WTC11 (cell line): ENCODE measurements at regions not wholly inside any gene's neighbourhood (a gene's known extent, or its start where the extent isn't known, plus 50 kb on each side); places are given as distances from the start of the nearest gene placed in this dataset.

ENCODE experiments used
- ATAC-seq: fragments of 200-7000 bp; cut with Tn5 transposase; 2 replicates; pipeline ENCODE4 v1.10.0; 2021; ENCODE audit warnings: mild to moderate bottlenecking, moderate library complexity
- CTCF ChIA-PET: fragments of 300-600 bp; sonication (Branson Sonifier 250); formaldehyde crosslinking; loops from one replicate; lab custom pipeline; 2021; ENCODE audit warnings: antibody characterized with exemption; lab: Charles Lee
- POLR2A ChIA-PET: fragments of 350-600 bp; sonication (Branson Sonifier 250); formaldehyde crosslinking; loops from one replicate; lab custom pipeline; 2021; ENCODE audit warnings: antibody characterized with exemption; lab: Charles Lee
- DNase-seq: peaks from one replicate; pipeline ENCODE4 v3.0.0; 2021; ENCODE audit warnings: low spot score
- H3K27ac Mint-ChIP-seq: 2 replicates; pipeline ENCODE4 v1.8.0; 2021; ENCODE audit warnings: mixed read lengths
- H3K27me3 Mint-ChIP-seq: 2 replicates; pipeline ENCODE4 v1.8.0; 2021; ENCODE audit warnings: low read depth, mild to moderate bottlenecking, moderate library complexity, mixed read lengths
- H3K36me3 Mint-ChIP-seq: 2 replicates; pipeline ENCODE4 v1.8.0; 2021; ENCODE audit warnings: mixed read lengths
- H3K4me1 Mint-ChIP-seq: 2 replicates; pipeline ENCODE4 v1.8.0; 2022; ENCODE audit warnings: mixed read lengths
- H3K4me3 Mint-ChIP-seq: 2 replicates; pipeline ENCODE4 v1.8.0; 2021; ENCODE audit warnings: mild to moderate bottlenecking, moderate library complexity, mixed read lengths
- H3K9me3 Mint-ChIP-seq: 2 replicates; pipeline ENCODE4 v1.8.0; 2021; ENCODE audit warnings: mixed read lengths
- EMX1 ChIP-seq: fragments of 250-450 bp; sonication (Bioruptor Pico); IDR thresholded peaks from 2 replicates; pipeline ENCODE4 v1.8.0; 2021; ENCODE audit warnings: mild to moderate bottlenecking
- ESRRA ChIP-seq: sonication (generic); formaldehyde crosslinking; IDR thresholded peaks from 2 replicates; pipeline ENCODE4 v1.8.1; 2022; ENCODE audit warnings: mild to moderate bottlenecking, missing genetic modification reagents, borderline replicate concordance
- FOXJ3 ChIP-seq: sonication (generic); formaldehyde crosslinking; IDR thresholded peaks from 2 replicates; pipeline ENCODE4 v1.9.0; 2021; ENCODE audit warnings: missing genetic modification reagents, mild to moderate bottlenecking, borderline replicate concordance
- GTF2I ChIP-seq: fragments of 250-450 bp; sonication (Bioruptor Pico); conservative IDR thresholded peaks from 2 replicates; pipeline ENCODE4 v1.4.0; 2021; ENCODE audit warnings: mild to moderate bottlenecking
- NR1H2 ChIP-seq: sonication (generic); formaldehyde crosslinking; IDR thresholded peaks from 2 replicates; pipeline ENCODE4 v1.9.0; 2021; ENCODE audit warnings: mild to moderate bottlenecking, moderate library complexity, missing genetic modification reagents
- OVOL2 ChIP-seq: fragments of 250-450 bp; sonication (Bioruptor Pico); IDR thresholded peaks from 2 replicates; pipeline ENCODE4 v1.9.0; 2021; ENCODE audit warnings: mild to moderate bottlenecking, borderline replicate concordance
- PRRX2 ChIP-seq: fragments of 250-450 bp; sonication (Bioruptor Pico); IDR thresholded peaks from 2 replicates; pipeline ENCODE4 v1.8.0; 2021; ENCODE audit warnings: mild to moderate bottlenecking
- SMAD4 ChIP-seq: sonication (generic); formaldehyde crosslinking; IDR thresholded peaks from 2 replicates; pipeline ENCODE4 v1.8.0; 2022; ENCODE audit warnings: mild to moderate bottlenecking, missing genetic modification reagents
- SOX15 ChIP-seq: fragments of 250-450 bp; sonication (Bioruptor Pico); IDR thresholded peaks from 2 replicates; pipeline ENCODE4 v1.9.0; 2021; ENCODE audit warnings: mild to moderate bottlenecking
- SP1 ChIP-seq: sonication (generic); formaldehyde crosslinking; conservative IDR thresholded peaks from 2 replicates; pipeline ENCODE4 v1.8.1; 2022; ENCODE audit warnings: missing genetic modification reagents
- TCF7 ChIP-seq: sonication (generic); formaldehyde crosslinking; IDR thresholded peaks from 2 replicates; pipeline ENCODE4 v1.8.0; 2022; ENCODE audit warnings: mild to moderate bottlenecking, low read depth, missing genetic modification reagents, moderate library complexity
- TP53 ChIP-seq: sonication (generic); formaldehyde crosslinking; IDR thresholded peaks from 2 replicates; pipeline ENCODE4 v1.8.1; 2023; ENCODE audit warnings: mild to moderate bottlenecking, missing genetic modification reagents
- ZNF121 ChIP-seq: sonication (generic); formaldehyde crosslinking; IDR thresholded peaks from 2 replicates; pipeline ENCODE4 v1.8.0; 2023; ENCODE audit warnings: missing genetic modification reagents
- ZNF263 ChIP-seq: sonication (generic); formaldehyde crosslinking; IDR thresholded peaks from 2 replicates; pipeline ENCODE4 v1.8.1; 2022; ENCODE audit warnings: low read depth, mild to moderate bottlenecking, moderate library complexity, missing genetic modification reagents
- ZNF671 ChIP-seq: fragments of 250-450 bp; sonication (Bioruptor Pico); IDR thresholded peaks from 2 replicates; pipeline ENCODE4 v1.8.0; 2021; ENCODE audit warnings: mild to moderate bottlenecking
- TF ChIP-seq, protein P1 (sequence below): fragments of 250-450 bp; sonication (Bioruptor Pico); conservative IDR thresholded peaks from 2 replicates; pipeline ENCODE4 v1.9.0; 2021; ENCODE audit warnings: mild to moderate bottlenecking
- TF ChIP-seq, protein P2 (sequence below): sonication (generic); formaldehyde crosslinking; IDR thresholded peaks from 2 replicates; pipeline ENCODE4 v1.8.1; 2023; ENCODE audit warnings: mild to moderate bottlenecking, missing genetic modification reagents, moderate library complexity
- TF ChIP-seq, protein P3 (sequence below): sonication (generic); formaldehyde crosslinking; IDR thresholded peaks from 2 replicates; pipeline ENCODE4 v1.8.0; 2023; ENCODE audit warnings: missing genetic modification reagents
- TF ChIP-seq, protein P4 (sequence below): sonication (generic); formaldehyde crosslinking; IDR thresholded peaks from 2 replicates; pipeline ENCODE4 v1.8.1; 2023; ENCODE audit warnings: mild to moderate bottlenecking, moderate library complexity, missing genetic modification reagents
- TF ChIP-seq, protein P5 (sequence below): fragments of 250-450 bp; sonication (Bioruptor Pico); IDR thresholded peaks from 2 replicates; pipeline ENCODE4 v1.8.0; 2021; ENCODE audit warnings: mild to moderate bottlenecking
- TF ChIP-seq, protein P6 (sequence below): sonication (generic); formaldehyde crosslinking; IDR thresholded peaks from 2 replicates; pipeline ENCODE4 v1.8.1; 2023; ENCODE audit warnings: mild to moderate bottlenecking, missing genetic modification reagents, moderate library complexity
- TF ChIP-seq, protein P7 (sequence below): sonication (generic); formaldehyde crosslinking; conservative IDR thresholded peaks from 2 replicates; pipeline ENCODE4 v1.8.1; 2023; ENCODE audit warnings: mild to moderate bottlenecking, low read depth, missing genetic modification reagents, moderate library complexity

DNA sequence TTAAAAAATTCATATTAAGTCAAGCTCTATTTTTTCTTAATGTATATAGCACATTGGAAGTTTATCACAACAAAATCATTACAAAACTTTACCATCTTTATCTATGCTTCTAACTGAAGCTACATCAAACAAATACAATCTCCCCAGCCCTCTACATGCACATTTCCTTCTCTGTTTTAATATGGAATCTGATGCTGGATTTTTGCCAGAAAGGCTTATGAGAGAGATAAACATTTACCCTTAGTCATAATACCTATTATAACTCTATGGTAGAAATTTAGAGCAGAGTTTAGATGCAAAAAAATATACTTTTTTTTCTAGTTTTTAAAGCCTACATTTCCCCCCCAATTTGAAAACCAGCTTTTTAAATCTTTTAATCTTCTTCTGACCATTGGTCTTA lies 1198.6 kb downstream of the GATA3 start (continued):
- TF ChIP-seq, protein P1, sequence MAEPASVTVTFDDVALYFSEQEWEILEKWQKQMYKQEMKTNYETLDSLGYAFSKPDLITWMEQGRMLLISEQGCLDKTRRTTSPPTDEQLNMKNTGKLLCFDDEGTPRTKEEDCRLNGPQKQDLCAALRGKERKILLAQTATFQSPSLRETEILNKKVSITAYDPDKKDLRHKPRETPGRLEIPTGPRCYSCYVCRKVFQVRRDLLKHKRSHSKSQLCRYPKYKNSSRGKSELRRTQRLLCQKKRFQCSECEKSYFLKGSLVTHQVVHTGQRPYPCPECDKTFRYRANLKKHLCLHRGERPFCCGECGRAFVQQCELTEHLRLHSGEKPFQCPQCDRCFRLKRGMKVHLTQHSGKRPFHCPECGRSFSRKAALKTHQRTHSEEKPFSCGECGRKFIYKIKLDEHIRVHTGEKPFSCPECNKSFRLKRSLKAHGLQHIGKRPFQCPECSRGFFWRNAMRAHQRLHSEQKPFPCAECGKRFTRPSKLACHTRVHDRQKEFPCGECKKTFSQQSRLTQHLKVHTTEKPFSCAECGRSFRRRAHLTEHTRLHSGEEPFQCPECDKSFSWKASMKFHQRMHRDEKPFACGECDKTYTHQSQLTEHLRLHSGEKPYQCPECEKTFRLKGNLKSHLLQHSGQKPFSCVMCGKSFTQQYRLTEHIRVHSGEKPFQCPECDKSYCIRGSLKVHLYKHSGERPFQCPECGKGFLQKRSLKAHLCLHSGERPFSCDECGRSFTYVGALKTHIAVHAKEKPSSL, result no peak
- TF ChIP-seq, protein P2, sequence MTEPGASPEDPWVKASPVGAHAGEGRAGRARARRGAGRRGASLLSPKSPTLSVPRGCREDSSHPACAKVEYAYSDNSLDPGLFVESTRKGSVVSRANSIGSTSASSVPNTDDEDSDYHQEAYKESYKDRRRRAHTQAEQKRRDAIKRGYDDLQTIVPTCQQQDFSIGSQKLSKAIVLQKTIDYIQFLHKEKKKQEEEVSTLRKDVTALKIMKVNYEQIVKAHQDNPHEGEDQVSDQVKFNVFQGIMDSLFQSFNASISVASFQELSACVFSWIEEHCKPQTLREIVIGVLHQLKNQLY (CRISPR knock-in tag), result no peak
- no peak for TF ChIP-seq TCF7
- TF ChIP-seq, protein P3, sequence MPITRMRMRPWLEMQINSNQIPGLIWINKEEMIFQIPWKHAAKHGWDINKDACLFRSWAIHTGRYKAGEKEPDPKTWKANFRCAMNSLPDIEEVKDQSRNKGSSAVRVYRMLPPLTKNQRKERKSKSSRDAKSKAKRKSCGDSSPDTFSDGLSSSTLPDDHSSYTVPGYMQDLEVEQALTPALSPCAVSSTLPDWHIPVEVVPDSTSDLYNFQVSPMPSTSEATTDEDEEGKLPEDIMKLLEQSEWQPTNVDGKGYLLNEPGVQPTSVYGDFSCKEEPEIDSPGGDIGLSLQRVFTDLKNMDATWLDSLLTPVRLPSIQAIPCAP (CRISPR knock-in tag), result no peak

DNA sequence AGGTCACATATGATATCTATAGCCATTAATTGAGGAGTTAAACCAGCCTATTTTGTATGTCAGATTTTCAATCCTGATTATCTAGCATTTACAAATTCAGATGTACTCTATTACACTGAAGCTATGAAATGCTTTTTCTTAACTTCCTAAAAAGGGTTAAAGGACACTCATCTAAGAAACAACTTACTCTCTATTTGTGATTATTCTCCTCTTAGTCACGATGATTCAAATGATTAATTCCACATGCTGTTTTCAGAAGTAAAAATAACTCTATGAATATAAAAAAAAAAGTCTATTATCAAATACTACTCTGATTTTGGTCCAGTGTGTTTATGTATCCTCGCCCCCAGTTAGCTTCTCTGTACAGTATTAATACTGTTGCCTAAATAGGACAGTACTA lies 1199.9 kb downstream of the GATA3 start:
- Mint-ChIP-seq H3K9me3 (no peaks in the 10 kb centered on the region; the same call in 1 of the 2 replicates), H3K36me3 (no peaks in the 10 kb centered on the region), H3K27ac (no peak overlapping the region), H3K4me3 (no peak overlapping the region), H3K27me3 (no peaks in the 10 kb centered on the region), H3K4me1 (no peaks in the 10 kb centered on the region)
- ChIA-PET CTCF (interaction anchor here (0.8 kb wide), 1 partner anchor 17 kb away, joined by 3 read pairs; no protein-coding TSS in a partner anchor), POLR2A (no interaction called here)
- no peak for TF ChIP-seq SMAD4
- no peak for TF ChIP-seq TP53 (CRISPR knock-in tag)
- TF ChIP-seq, protein P4, sequence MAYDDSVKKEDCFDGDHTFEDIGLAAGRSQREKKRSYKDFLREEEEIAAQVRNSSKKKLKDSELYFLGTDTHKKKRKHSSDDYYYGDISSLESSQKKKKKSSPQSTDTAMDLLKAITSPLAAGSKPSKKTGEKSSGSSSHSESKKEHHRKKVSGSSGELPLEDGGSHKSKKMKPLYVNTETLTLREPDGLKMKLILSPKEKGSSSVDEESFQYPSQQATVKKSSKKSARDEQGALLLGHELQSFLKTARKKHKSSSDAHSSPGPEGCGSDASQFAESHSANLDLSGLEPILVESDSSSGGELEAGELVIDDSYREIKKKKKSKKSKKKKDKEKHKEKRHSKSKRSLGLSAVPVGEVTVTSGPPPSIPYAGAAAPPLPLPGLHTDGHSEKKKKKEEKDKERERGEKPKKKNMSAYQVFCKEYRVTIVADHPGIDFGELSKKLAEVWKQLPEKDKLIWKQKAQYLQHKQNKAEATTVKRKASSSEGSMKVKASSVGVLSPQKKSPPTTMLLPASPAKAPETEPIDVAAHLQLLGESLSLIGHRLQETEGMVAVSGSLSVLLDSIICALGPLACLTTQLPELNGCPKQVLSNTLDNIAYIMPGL (CRISPR knock-in tag), result no peak
- no peak for TF ChIP-seq TCF7
- no peak for TF ChIP-seq PRRX2 (CRISPR knock-in tag)
- no peak for TF ChIP-seq OVOL2 (CRISPR knock-in tag)
- no peak for TF ChIP-seq SOX15 (CRISPR knock-in tag)
- TF ChIP-seq, protein P5, sequence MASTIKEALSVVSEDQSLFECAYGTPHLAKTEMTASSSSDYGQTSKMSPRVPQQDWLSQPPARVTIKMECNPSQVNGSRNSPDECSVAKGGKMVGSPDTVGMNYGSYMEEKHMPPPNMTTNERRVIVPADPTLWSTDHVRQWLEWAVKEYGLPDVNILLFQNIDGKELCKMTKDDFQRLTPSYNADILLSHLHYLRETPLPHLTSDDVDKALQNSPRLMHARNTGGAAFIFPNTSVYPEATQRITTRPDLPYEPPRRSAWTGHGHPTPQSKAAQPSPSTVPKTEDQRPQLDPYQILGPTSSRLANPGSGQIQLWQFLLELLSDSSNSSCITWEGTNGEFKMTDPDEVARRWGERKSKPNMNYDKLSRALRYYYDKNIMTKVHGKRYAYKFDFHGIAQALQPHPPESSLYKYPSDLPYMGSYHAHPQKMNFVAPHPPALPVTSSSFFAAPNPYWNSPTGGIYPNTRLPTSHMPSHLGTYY (CRISPR knock-in tag), result no peak
- TF ChIP-seq, protein P6, sequence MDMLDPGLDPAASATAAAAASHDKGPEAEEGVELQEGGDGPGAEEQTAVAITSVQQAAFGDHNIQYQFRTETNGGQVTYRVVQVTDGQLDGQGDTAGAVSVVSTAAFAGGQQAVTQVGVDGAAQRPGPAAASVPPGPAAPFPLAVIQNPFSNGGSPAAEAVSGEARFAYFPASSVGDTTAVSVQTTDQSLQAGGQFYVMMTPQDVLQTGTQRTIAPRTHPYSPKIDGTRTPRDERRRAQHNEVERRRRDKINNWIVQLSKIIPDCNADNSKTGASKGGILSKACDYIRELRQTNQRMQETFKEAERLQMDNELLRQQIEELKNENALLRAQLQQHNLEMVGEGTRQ, result no peak
- ATAC-seq, result no peak
- DNase-seq, result no peak

DNA sequence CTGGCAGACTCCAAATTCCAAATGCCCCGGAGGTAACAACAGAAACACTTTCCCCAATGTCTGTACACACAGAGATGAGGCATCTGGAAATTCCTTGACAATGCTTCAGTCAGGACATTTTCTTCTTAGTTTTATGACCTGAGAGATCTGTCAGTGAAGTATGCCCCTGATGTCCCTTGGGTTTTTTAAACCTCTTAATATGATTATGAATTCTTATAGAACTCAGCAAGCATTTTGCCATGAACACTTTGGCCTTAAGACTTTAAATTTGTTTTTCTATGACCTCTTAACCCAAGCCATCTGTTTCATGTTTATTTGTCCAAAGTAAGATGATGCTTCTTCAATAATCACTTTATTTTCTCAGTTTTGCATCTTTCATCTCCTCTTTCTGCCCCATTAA lies 1206.2 kb downstream of the GATA3 start:
- Mint-ChIP-seq H3K4me3 (no peak overlapping the region), H3K9me3 (no peaks in the 10 kb centered on the region), H3K27ac (no peak overlapping the region), H3K4me1 (no peaks in the 10 kb centered on the region), H3K36me3 (no peaks in the 10 kb centered on the region), H3K27me3 (peaks cover 3% of the 10 kb centered on the region; the same call in 1 of the 2 replicates)
- POLR2A ChIA-PET, result no interaction called here
- CTCF ChIA-PET, result no interaction called here
- no peak for TF ChIP-seq NR1H2 (CRISPR knock-in tag)
- TF ChIP-seq FOXJ3 (CRISPR knock-in tag), result no peak
- TF ChIP-seq GTF2I (CRISPR knock-in tag), result no peak
- TF ChIP-seq, protein P7, sequence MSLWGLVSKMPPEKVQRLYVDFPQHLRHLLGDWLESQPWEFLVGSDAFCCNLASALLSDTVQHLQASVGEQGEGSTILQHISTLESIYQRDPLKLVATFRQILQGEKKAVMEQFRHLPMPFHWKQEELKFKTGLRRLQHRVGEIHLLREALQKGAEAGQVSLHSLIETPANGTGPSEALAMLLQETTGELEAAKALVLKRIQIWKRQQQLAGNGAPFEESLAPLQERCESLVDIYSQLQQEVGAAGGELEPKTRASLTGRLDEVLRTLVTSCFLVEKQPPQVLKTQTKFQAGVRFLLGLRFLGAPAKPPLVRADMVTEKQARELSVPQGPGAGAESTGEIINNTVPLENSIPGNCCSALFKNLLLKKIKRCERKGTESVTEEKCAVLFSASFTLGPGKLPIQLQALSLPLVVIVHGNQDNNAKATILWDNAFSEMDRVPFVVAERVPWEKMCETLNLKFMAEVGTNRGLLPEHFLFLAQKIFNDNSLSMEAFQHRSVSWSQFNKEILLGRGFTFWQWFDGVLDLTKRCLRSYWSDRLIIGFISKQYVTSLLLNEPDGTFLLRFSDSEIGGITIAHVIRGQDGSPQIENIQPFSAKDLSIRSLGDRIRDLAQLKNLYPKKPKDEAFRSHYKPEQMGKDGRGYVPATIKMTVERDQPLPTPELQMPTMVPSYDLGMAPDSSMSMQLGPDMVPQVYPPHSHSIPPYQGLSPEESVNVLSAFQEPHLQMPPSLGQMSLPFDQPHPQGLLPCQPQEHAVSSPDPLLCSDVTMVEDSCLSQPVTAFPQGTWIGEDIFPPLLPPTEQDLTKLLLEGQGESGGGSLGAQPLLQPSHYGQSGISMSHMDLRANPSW (CRISPR knock-in tag), result no peak
- TF ChIP-seq TP53 (CRISPR knock-in tag), result no peak
- no peak for TF ChIP-seq ZNF121 (CRISPR knock-in tag)
- no peak for TF ChIP-seq ZNF671
- no peak for TF ChIP-seq ESRRA
- no peak for TF ChIP-seq TCF7
- no peak for TF ChIP-seq ZNF263
- TF ChIP-seq SP1 (CRISPR knock-in tag), result no peak
- no peak for TF ChIP-seq PRRX2 (CRISPR knock-in tag)
- no peak for TF ChIP-seq EMX1 (CRISPR knock-in tag)
- DNase-seq, result no peak
- ATAC-seq, result no peak
